ENCODE measurements at regions not wholly inside any gene's neighbourhood (a gene's known extent, or its start where the extent isn't known, plus 50 kb on each side); places are given as distances from the start of the nearest gene placed in this dataset.

- TF ChIP-seq CTCF (IDR thresholded peaks at IDR 0.05; ENCODE audit: unreplicated experiment in 3 of 3): no peak
- Mint-ChIP-seq H3K4me1 (peaks cover 87% of the 10 kb centered on the region), H3K36me3 (ENCODE audit: low read depth) (no peaks in the 10 kb centered on the region), H3K4me3 (peak overlapping the region in 1 of 3 experiments; percentile 20), H3K9me3 (peaks cover 2% of the 10 kb centered on the region), H3K27me3 (ENCODE audit: low read depth) (peaks cover 7% of the 10 kb centered on the region), H3K27ac (peak overlapping the region; percentile 69 to 82 (median 75))
Measured at GRCh38 chr11:112655371-112655770, 305.8 kb upstream of the NCAM1 start.

- peaks cover 3% of the 10 kb centered on the region for H3K27me3 Mint-ChIP-seq (ENCODE audit: low read depth)
- no peak overlapping the region for H3K4me3 Mint-ChIP-seq
- H3K27ac Mint-ChIP-seq: peak overlapping the region; percentile 3 to 75 (median 7)
- no peaks in the 10 kb centered on the region for H3K36me3 Mint-ChIP-seq (ENCODE audit: low read depth)
- H3K9me3 Mint-ChIP-seq: peaks cover 2% of the 10 kb centered on the region
- H3K4me1 Mint-ChIP-seq: peaks cover 72% of the 10 kb centered on the region
- TF ChIP-seq CTCF (IDR thresholded peaks at IDR 0.05; ENCODE audit: unreplicated experiment in 3 of 3): no peak
Measured at GRCh38 chr11:112656772-112657428, 304.3 kb upstream of the NCAM1 start.

- Mint-ChIP-seq H3K9me3 (peaks cover 2% of the 10 kb centered on the region), H3K27me3 (ENCODE audit: low read depth) (peaks cover 3% of the 10 kb centered on the region)
- no peak for TF ChIP-seq CTCF (IDR thresholded peaks at IDR 0.05; ENCODE audit: unreplicated experiment in 3 of 3)
Measured at GRCh38 chr11:112658431-112658878, 302.8 kb upstream of the NCAM1 start.

GRCh38 chr11:112661146-112661545, 300.1 kb upstream of the NCAM1 start:
- Mint-ChIP-seq H3K9me3 (peaks cover 2% of the 10 kb centered on the region), H3K36me3 (ENCODE audit: low read depth) (no peaks in the 10 kb centered on the region), H3K27ac (no peak overlapping the region), H3K4me1 (peaks cover 34% of the 10 kb centered on the region), H3K4me3 (no peak overlapping the region), H3K27me3 (ENCODE audit: low read depth) (peaks cover 3% of the 10 kb centered on the region)
- no peak for TF ChIP-seq CTCF (IDR thresholded peaks at IDR 0.05; ENCODE audit: unreplicated experiment in 3 of 3)

More at GRCh38 chr11:112658431-112658878, 302.8 kb upstream of the NCAM1 start:
- Mint-ChIP-seq H3K4me1 (peaks cover 59% of the 10 kb centered on the region), H3K27ac (peak overlapping the region in 1 of 3 experiments; percentile 54), H3K36me3 (ENCODE audit: low read depth) (no peaks in the 10 kb centered on the region), H3K4me3 (no peak overlapping the region)

- TF ChIP-seq CTCF (IDR thresholded peaks at IDR 0.05; ENCODE audit: unreplicated experiment in 3 of 3): no peak
- Mint-ChIP-seq H3K27me3 (ENCODE audit: low read depth) (peaks cover 3% of the 10 kb centered on the region), H3K9me3 (peaks cover 2% of the 10 kb centered on the region), H3K4me1 (peaks cover 30% of the 10 kb centered on the region), H3K36me3 (ENCODE audit: low read depth) (no peaks in the 10 kb centered on the region), H3K4me3 (no peak overlapping the region), H3K27ac (no peak overlapping the region)
Measured at GRCh38 chr11:112661571-112661970, 299.6 kb upstream of the NCAM1 start.

- Mint-ChIP-seq H3K9me3 (peaks cover 2% of the 10 kb centered on the region), H3K4me1 (peaks cover 20% of the 10 kb centered on the region), H3K27ac (no peak overlapping the region), H3K27me3 (ENCODE audit: low read depth) (no peaks in the 10 kb centered on the region), H3K36me3 (ENCODE audit: low read depth) (no peaks in the 10 kb centered on the region), H3K4me3 (no peak overlapping the region)
- no peak for TF ChIP-seq CTCF (IDR thresholded peaks at IDR 0.05; ENCODE audit: unreplicated experiment in 3 of 3)
Measured at GRCh38 chr11:112662554-112662953, 298.7 kb upstream of the NCAM1 start.
